Heart right ventricle (tissue), 16 donors: ENCODE measurements at regions not wholly inside any gene's neighbourhood (a gene's known extent, or its start where the extent isn't known, plus 50 kb on each side); places are given as distances from the start of the nearest gene placed in this dataset.

Experiments
- ATAC-seq, 8 donors: fragments of 200-7000 bp; cut with Tn5 transposase; one replicate each; pipeline ENCODE4 v1.9.1; 2020; ENCODE audit warnings: mild to moderate bottlenecking in 8 of 8, moderate library complexity in 8 of 8, moderate number of reproducible peaks in 1 of 8
- DNase-seq, 2 donors: peaks; one replicate each; pipeline ENCODE4 v3.0.0-alpha.2; 2020
- H3K27ac ChIP-seq, 10 donors: fragments of 200-600 bp; sonication (generic) in 2 of 10; one replicate each; pipeline versions ENCODE4 v1.5.0 to v1.8.0; 2020 to 2022; ENCODE audit warnings: mild to moderate bottlenecking in 3 of 10
- H3K27me3 ChIP-seq, 7 donors: fragments of 200-600 bp; one replicate each; pipeline ENCODE4 v1.8.0; 2021 to 2022; ENCODE audit warnings: mild to moderate bottlenecking in 2 of 7
- H3K36me3 ChIP-seq, 9 donors: fragments of 200-600 bp; sonication (generic) in 1 of 9; one replicate each; pipeline versions ENCODE4 v1.5.0 to v1.8.0; 2020 to 2022; ENCODE audit warnings: mild to moderate bottlenecking in 2 of 9
- H3K4me1 ChIP-seq, 9 donors: fragments of 200-600 bp; sonication (generic) in 1 of 9; one replicate each; pipeline versions ENCODE4 v1.5.0 to v1.8.0; 2020 to 2022; ENCODE audit warnings: mild to moderate bottlenecking in 4 of 9
- H3K4me3 ChIP-seq, 10 donors: fragments of 200-600 bp; sonication (generic) in 2 of 10; one replicate each; pipeline versions ENCODE4 v1.5.0 to v1.8.0; 2020 to 2022; ENCODE audit warnings: mild to moderate bottlenecking in 7 of 10, moderate library complexity in 2 of 10
- H3K9me3 ChIP-seq, 11 donors: fragments of 200-600 bp in 10 of 11; sonication (generic) in 2 of 11; one replicate each; pipeline versions ENCODE4 v1.5.0 to v1.8.0; 2013 to 2022; ENCODE audit warnings: mild to moderate bottlenecking in 2 of 11, control low read depth in 1 of 11, moderate library complexity in 1 of 11
- WGBS, 2 donors: extraction: QIAGEN DNeasy Blood & Tissue Kit; methylation state at CpG; one replicate each; pipeline ENCODE4 v1.1.7; 2013; ENCODE audit warnings: inconsistent platforms in 1 of 2; 5-methylcytosine and 5-hydroxymethylcytosine counted together
- intact Hi-C, 10 donors: fragments of 100-400 bp; cut with DNase I; formaldehyde crosslinking; loops; one replicate each; pipeline versions ENCODE4 v1.11.1 to v1.14.2; 2022
- TF ChIP-seq, protein P1 (sequence below), 9 donors: fragments of 200-600 bp; sonication (generic) in 2 of 9; IDR thresholded peaks; one replicate each; pipeline versions ENCODE4 v1.5.0 to v1.8.0; 2021 to 2022; ENCODE audit warnings: antibody characterized with exemption in 9 of 9, mild to moderate bottlenecking in 5 of 9, moderate library complexity in 1 of 9
- donor health status: Arrhythmogenic right ventricular cardiomyopathy.
- donor health status: ischemic (EF 13 %, LVEDD 7.1; RV severe dilation, severe dysfunction).
- donor health status: healthy with polysubstance abuse.
- donor health status: DM: no; HTN: yes; CAD: no.
- donor health status: DM: no; HTN: no; CAD: no.
- donor health status: ischemic (EF 25% LVEDD 6.9; RV normal size, moderate dysfunction).
- donor health status: ischemic (EF 25% LVEDD 5.7; RV mildly dilated, moderate dysfunction).
- donor health status: healthy.
- donor health status: DM: yes; HTN: yes; CAD: no.
- donor health status: Ischemic cardiomyopathy.
- donor health status: ischemic (EF 35%, LVEDD 5.7; RV mildly dilated, moderate dysfunction).
- donor health status: nonischemic (EF 11% LVEDD 7.7; RV severe dilation, severe dysfunction).
- donor health status: DM: yes; HTN: yes; CAD: no.
- donor health status: PGD.
- donor health status: ischemic (EF 29% LVEDD 5.4; RV normal size, mild dysfunction).
- donor health status: nonischemic (EF 23%, LVEDD 6.1; RV moderate dilation, normal function).

DNA sequence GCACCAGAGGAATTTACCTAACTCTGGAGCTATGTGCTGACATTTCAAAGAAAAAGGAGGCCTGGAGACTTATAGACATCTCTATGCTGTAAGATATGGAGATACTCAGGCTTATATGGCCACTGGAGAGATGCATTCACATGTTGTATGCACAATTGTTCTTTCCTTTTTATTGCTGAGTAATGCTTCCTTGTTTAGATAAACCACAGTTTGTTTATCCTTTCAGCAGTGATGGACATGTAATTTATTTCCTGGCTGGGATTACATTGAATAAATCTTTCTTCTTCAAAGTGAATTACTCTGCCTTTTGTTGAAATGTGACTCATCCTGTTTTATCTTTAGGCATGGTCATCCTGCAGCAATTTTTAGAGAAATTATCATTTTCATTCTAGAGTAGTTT is 716.7 kb upstream of the GCFC2 start:
- no peaks in the 10 kb centered on the region for H3K36me3 ChIP-seq
- H3K9me3 ChIP-seq: peaks cover 0 to 5% (median 0%) of the 10 kb centered on the region in 11 donors
- H3K27ac ChIP-seq: no peak overlapping the region
- intact Hi-C loops: no loop called here
- H3K4me3 ChIP-seq: no peak overlapping the region
- H3K27me3 ChIP-seq: no peaks in the 10 kb centered on the region
- TF ChIP-seq, protein P1, sequence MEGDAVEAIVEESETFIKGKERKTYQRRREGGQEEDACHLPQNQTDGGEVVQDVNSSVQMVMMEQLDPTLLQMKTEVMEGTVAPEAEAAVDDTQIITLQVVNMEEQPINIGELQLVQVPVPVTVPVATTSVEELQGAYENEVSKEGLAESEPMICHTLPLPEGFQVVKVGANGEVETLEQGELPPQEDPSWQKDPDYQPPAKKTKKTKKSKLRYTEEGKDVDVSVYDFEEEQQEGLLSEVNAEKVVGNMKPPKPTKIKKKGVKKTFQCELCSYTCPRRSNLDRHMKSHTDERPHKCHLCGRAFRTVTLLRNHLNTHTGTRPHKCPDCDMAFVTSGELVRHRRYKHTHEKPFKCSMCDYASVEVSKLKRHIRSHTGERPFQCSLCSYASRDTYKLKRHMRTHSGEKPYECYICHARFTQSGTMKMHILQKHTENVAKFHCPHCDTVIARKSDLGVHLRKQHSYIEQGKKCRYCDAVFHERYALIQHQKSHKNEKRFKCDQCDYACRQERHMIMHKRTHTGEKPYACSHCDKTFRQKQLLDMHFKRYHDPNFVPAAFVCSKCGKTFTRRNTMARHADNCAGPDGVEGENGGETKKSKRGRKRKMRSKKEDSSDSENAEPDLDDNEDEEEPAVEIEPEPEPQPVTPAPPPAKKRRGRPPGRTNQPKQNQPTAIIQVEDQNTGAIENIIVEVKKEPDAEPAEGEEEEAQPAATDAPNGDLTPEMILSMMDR (IDR thresholded peaks at IDR 0.05): no peak
- no peaks in the 10 kb centered on the region for H3K4me1 ChIP-seq
- ATAC-seq: no peak
- DNase-seq: no peak

DNA sequence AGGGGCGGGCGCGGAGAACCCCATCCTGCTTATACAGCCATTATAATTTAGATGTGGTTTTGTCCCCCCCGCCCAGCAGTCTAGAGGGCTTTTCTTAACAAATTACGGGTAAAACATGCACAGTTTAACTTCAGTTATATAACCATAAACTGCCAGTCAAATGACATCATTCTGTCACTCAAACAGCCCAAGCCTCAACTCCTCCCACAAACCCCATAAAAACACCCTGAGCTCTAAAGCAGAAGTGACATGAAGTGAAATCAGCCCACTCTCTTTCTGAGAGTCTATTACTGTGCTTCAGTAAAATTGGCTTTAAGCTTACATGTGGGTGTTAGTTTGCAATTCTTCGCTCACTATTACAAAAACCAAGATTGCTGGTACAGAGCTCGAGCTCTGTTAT is 705.1 kb upstream of the GCFC2 start:
- Histone ChIP-seq H3K9me3 (peaks cover 0 to 3% (median 0%) of the 10 kb centered on the region in 11 donors), H3K4me3 (no peak overlapping the region), H3K36me3 (no peaks in the 10 kb centered on the region), H3K27me3 (no peaks in the 10 kb centered on the region), H3K27ac (no peak overlapping the region), H3K4me1 (no peaks in the 10 kb centered on the region)
- no peak for ATAC-seq
- 84 to 89% methylated on average over 7 of the region's 7 CpGs for WGBS, 2 donors
- TF ChIP-seq, protein P1 (IDR thresholded peaks at IDR 0.05): no peak
- intact Hi-C loops: no loop called here
- DNase-seq: no peak

DNA sequence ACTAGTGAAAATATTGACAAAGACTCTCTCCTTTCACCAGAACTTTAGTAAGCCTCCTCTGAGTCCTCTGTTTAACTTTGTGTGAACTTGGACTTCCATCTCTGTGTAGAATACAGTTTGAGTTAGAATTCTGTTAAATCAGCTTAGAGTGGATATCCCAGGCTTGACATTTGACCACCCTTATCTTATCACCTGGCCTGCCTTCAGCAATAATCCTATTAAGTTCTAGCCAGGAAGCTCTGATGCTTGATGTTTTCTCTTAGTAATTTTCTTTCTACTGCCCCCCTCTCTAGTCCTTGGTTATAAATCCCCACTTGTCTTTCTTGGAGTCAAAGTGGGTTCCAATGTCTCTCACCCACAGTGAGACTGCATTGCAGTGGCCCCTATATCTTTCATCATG is 702.7 kb upstream of the GCFC2 start:
- TF ChIP-seq, protein P1 (IDR thresholded peaks at IDR 0.05): no peak
- Histone ChIP-seq H3K27me3 (no peaks in the 10 kb centered on the region), H3K4me1 (no peaks in the 10 kb centered on the region), H3K4me3 (no peak overlapping the region), H3K9me3 (peaks cover 0 to 9% (median 0%) of the 10 kb centered on the region in 11 donors), H3K36me3 (no peaks in the 10 kb centered on the region), H3K27ac (no peak overlapping the region)
- intact Hi-C loops: no loop called here
- DNase-seq: no peak
- ATAC-seq: no peak

DNA sequence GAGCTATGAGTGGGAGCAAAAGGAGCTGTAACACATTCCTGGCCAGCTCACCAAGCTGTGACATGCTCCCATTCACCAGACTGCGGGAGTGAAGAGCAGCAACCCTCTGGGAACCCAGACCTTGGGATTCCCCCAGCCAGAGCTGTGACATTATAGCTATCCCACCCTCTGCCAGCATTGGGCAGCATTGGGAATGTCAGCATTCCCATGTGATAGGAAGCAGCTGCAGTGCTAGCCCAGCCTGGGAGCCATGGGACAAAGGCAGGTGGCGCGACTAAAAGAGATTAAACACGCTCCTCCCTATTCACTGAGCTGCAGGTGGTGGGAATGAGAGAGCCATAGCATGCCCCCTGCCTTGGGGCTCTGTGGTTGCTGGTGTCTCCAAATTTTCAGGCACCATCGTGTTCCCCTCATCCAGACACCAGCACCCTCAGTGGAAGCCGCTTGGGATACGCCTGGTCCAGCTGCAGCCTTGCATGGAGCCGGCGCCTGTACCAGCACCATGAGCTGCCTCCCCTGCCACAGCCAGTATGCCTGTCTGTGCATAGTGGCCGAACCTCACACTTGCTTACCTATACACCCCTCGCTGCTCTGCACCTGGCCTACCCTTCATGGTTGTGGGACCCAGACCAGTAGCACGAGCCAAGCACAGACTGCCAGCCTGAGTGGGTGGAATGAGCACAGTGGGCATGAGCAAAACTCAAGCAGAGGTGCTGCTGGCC is 695.6 kb upstream of the GCFC2 start:
- peaks cover 0 to 15% (median 0%) of the 10 kb centered on the region in 11 donors for H3K9me3 ChIP-seq
- peak in 1 of 8 donors; percentile 15 for ATAC-seq
- intact Hi-C loops: no loop called here
- no peak for DNase-seq
- no peaks in the 10 kb centered on the region for H3K27me3 ChIP-seq
- 84 to 87% methylated on average over 12 of the region's 12 CpGs for WGBS, 2 donors
- H3K4me1 ChIP-seq: no peaks in the 10 kb centered on the region
- TF ChIP-seq, protein P1 (IDR thresholded peaks at IDR 0.05): no peak
- H3K27ac ChIP-seq: no peak overlapping the region
- no peaks in the 10 kb centered on the region for H3K36me3 ChIP-seq
- no peak overlapping the region for H3K4me3 ChIP-seq
